Left forelimb (tissue), 1 donor: ENCODE measurements at regions not wholly inside any gene's neighbourhood (a gene's known extent, or its start where the extent isn't known, plus 50 kb on each side); places are given as distances from the start of the nearest gene placed in this dataset.
"Not testable (repeated sequence)": the region's sequence is repeated elsewhere in the genome, so short reads cannot be mapped to it uniquely, and the experiment has no call there.

Source experiments
- DNase-seq: peaks from one replicate; pipeline ENCODE4 v3.0.0-alpha.2; 2018; ENCODE audit warnings: low spot score

DNA sequence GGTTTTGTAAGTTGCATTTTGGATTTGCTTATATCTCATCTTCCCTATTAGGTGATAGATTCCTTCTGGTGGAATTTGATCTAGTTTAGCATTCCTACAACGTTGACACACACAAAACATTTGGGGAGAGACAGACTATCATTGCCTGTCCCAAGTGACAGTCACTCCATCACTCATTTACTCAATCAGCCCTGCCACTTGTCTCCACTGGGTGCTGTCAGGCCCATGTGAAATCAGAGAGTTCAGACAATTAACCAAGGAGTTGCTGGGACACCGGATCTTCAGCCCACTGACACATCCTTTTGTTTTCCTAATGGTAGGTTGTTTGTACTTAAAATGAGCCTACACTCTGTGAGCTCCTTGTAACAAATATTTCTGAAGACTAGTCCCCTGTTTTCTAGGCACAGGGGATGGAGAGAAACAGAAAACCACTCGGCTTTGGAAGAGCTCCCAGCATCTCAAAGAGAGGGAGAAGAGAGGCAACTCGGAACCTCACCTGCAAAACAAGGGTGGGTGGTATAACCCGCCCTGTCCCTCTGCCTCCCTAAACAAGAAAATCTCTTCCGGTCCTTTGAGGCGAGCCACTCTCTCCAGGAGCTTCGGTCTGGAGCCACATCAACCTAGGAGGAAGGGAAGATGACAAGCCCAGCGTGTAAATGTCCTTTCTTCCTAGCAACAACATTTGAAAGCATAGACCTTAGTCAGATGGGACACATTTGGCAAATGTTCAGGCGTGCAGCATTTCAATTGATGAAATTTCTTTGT, 440.9 kb upstream of the KLF12 start:
- DNase-seq, result no peak

DNA sequence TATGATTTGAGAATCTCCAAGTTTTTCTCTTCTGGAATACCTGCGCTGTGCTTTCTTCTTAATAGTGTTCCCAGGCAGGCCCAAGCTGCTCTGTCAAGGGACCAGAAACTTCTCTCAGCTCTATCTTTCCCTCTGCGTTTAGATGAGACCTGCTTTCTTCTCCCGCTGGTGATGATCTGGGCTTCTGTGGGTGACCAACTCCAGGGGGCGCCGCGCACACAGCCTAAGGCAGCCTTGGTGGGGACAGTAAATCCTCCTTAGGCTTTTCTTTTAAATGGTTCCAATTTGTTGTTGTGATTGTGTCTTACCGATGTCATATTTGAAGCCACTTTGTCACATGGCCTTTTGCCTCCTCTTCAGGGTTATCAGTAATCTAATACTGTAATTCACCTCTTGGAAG, 439.4 kb upstream of the KLF12 start:
- DNase-seq, result no peak

DNA sequence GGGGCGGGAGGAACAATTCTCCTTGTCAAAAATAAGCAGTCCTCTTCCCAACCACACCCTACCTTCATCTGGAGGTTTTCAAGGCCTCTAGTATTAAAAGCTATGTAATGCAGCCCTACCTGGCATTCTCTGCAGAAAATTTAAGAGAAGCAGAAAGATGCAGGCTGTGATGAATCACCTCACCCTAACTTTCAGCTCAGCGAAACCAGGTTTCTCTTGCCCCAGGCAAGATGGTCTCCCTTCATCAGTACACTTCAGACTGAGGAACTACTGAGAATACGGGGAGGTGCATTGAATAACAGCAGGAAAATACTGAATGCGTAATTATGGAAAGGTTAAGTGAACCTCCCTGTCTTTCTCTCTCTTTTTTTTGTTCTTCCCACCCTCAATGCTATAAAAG, 437.6 kb upstream of the KLF12 start:
- DNase-seq, result no peak

DNA sequence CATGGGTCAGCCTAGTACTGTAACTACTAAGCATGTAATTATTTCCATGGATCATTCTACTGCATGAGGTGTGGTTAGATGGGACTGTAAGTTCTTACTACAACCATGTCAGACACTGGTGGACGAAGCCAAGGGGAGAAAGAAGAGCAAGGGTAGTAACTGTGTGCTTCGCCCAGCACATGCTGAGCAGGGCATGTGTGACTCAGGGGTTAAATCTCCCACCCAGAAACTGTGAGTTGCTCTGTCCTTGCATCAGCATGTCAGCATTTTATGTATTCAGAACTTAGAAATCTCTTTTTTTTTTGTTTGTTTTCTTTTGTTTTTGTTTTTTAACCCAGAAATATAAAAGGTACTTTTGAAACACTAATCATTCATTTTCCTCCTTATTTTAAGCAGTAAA, 436.6 kb upstream of the KLF12 start:
- no peak for DNase-seq

DNA sequence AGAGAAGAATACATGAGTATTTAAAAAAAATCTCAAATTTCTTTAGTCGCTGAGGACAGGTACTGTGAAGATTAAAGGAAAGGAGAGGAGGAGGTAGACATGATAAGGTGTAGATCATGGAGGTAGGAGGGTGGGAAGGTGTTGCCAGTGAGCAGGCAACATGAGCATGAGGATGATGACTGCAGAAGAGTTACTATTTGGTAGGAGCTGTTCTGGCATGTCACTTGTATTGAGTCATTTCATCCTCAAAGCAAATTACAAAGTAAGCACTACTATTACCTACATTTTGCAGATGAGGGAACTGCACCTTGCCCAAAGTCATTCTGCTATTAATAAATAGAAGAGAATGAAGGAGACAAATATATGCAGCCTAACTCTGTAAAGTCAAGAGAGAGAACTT, 435.8 kb upstream of the KLF12 start:
- DNase-seq, result no peak

DNA sequence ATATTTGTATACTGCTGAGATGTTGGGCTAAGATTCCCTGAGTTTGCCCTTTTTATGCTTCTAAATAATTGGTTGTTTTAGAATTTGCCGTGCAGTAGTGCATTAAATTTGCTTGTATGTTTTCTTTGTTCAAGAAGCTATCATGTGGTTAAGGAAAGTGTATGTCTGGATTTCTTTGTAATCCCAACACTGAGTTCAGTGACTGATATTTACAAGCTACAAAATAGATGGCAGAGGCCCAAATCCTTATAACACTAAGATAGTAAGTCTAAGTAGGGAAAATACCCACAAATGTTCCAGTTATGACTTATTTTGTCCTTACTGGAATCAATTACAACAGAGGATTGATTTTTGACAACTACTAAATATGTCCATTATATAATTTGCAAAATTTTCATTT, 435.0 kb upstream of the KLF12 start:
- no peak for DNase-seq

DNA sequence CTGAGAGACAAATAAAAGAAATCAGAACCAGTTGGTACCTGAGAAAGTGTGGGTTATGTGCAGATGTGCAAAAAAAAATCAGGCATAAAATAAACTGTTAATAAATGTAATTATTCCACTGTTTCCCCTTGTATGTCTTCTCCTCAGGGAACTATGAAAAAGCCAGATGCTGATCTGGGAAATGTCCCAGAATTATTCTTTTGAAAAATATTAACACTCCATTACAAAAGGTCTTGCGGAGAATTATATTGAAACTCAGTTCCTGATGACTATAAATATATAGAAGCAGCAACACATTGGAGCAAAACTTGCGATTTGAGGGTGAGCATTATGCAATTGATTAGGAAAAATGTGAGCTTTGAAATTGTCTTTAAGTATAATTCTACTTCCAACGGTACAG, 433.3 kb upstream of the KLF12 start:
- DNase-seq, result no peak

DNA sequence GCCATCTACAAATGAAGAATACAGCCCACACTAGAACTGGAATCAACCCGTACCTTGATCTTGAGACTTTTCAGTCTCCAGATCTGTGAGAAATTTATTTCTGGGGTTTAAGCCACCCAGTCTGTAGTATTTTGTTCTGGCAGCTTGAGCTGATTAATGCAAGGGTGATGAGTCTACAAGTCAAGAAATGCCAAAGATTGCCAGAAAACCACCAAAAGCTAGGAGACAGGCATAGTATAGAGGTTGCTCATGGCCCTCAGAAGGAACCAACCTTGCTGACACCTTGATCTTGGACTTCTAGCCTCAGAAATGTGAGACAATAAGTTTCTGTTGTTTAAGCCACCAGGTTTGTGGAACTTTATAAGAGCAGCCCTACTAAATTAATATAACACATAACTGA, 428.2 kb upstream of the KLF12 start:
- DNase-seq, result no peak

DNA sequence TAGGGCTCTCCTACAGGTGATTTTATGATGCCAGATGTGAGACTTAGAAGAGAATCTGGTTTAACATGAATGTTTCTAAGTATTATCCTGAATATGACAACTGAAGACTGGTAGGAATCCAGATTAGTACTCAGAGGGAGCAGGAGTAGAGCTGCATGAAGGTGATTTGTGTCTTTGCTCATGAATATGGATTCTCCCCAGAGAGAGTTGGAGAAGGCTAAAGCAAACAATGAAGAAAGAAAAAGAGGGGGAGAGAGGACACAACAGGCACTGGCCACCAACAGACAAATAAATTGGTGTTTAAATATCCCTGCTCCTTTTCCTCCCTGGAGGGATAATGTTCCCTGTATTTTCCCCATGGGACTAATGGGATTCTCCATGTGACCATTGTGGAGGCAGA, 427.0 kb upstream of the KLF12 start:
- no peak for DNase-seq

DNA sequence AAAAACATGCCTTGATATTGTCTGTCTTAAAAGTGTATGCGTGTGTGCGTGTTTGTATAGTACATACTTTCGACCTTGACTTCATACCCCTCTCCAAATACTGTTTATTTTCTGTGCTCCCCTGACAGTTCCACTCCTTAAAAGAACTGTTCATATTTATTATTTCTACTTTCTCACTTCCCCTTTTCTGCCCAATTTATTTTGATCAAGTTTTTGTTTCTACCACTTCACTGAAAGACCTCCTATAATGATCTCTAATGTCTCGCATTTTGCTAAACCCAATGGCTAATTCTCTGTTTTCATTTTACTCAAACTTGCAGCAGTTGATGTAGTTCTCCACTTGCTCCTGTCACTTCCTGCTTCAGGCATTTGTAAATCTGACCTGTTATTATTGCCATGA, 426.1 kb upstream of the KLF12 start:
- no peak for DNase-seq

DNA sequence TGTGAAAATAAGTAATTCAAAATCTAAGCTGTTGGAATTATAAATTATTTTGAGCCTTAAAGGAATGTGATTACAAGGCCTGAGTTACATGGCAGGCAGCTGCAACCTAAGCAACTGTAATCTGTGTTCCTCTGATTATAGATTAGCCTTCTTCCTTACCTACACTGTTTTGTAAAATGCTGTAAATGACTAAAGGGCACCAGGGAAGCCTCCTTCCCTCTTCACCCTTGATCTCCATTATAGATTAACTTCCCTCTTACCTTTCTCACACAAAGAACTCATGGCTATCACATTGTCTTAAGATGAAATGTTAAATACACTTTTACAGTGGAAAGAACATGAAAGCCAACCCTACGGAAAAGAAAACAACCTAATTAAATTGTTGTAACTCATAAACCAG, 423.7 kb upstream of the KLF12 start:
- DNase-seq, result no peak

DNA sequence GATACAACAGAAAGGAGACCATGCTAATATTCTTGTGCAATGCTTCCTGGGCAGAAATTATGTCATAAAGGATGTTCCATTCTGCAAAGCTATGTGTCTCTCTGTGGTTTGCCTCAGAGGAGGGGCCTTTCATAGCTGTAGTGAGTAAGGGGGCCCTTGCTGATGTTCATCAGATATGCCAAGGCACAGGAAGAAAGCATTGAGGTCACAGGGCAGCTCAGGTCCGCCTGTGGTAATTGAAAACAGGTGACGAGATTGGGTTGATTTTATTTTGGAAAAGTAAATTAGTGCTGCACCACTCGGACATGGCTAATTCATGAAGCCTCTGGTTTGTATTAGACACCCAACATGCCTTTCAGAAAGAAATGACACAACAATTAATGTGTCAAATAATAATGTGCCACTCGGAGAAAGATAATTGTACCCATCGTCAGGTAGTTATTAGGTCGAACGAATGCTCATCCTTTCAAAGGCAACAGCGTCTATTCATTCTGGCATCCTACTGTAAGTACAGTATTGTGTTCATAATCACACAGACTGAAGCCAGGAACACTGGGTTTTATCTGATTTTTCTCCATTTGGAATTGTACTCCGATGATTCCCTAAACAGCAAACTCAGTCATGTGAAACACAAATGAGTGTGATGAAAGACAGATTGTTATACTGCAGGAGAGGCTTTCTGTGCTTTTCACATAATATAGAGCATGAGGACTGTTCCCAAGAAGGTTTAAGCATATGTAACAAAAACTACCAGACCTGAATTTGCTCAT, 421.6 kb upstream of the KLF12 start:
- no peak for DNase-seq

DNA sequence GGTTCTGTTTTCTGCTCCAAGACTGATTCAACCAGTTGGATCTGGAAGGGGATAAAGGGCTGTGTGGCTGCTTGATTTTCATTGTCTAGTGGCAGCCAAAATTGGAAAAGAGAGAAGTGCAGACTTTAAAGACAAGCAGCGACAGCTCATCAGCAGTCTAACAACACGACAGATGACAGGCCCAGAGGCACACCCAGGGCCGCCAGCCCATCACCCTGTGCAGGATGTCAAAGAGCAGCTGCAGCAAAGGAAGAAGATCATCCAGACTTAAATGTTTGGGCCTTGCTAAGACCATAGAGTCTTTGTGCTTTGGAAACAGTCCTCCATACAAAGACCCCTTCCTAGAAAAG, 421.0 kb upstream of the KLF12 start:
- no peak for DNase-seq

DNA sequence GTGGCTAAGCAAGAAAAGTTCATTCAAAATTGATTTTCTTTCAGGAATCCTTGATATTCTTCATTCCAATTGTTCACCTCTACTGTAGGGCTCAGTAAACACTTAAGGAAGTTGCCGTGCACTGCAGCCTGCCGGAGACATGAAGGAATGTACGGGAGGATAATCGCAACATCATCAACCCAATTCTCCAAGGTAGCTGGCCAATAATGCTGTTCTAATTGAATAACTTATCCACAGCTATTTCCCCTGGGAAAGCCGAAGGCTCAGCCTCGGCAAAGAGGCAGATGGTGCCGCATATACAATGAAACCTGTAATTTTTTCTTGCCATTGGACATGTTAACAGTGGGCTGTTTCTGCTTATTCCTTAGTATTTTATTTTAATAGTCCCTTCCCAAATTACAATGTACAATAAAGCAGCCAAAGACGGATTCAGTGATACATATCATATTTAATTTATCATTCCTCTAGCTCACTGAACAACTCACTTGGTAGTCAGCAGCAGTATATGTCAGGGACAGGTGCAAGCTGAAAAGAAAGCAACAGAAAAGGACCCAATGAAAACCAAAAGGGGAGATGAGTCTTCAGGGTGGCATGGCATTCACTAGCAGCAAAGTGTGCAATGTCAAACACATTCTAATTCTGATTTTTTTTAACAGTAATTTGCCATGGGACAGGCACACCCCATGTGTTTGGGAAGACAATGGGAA, 420.5 kb upstream of the KLF12 start:
- no peak for DNase-seq

DNA sequence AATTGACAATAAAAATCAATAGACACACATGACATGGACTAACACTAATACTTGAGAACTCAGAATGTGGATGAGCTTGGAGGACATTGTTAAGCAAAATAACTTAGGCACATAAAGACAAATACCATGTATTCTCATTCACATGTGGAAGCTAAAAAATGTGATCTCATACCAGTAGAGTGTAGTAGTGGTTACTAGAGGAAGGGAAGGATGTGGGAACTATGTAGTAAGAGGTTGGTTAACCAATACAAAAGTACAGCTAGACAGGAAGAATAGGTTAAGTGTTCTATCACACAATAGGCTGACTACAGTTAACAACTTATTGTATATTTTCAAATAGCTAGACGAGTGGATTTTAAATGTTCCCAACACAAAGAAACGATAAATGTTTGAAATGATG, 415.8 kb upstream of the KLF12 start:
- DNase-seq, result no peak

DNA sequence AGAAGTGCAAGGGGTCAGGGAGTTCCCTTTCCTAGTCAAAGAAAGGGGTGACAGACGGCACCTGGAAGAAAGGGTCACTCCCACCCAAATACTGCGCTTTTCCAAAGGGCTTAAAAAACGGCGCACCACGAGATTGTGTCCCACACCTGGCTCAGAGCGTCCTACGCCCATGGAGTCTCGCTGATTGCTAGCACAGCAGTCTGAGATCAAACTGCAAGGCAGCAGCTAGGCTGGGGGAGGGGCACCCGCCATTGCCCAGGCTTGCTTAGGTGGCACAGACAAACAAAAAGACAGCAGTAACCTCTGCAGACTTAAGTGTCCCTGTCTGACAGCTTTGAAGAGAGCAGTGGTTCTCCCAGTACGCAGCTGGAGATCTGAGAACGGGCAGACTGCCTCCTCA, 402.4 kb upstream of the KLF12 start:
- not testable (repeated sequence) for DNase-seq

DNA sequence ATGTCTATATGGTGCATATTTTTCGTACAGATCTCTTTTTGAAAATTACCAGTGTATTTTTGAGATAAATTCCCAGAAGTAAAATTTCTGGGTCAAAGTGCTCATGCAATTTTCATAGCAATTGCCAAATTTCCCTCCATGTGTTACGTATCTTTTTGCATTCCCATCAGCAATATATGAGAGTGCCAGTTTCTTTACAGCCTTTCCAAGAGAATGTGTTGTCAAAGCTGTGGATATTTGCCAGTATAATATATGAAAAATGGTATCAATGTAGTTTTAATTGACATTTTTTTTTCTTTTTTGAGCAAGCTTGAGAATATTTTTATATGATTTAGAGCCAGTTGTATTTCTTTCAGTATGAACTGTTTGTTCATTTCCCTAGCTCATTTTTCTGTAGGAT, 399.0 kb upstream of the KLF12 start:
- DNase-seq, result no peak

DNA sequence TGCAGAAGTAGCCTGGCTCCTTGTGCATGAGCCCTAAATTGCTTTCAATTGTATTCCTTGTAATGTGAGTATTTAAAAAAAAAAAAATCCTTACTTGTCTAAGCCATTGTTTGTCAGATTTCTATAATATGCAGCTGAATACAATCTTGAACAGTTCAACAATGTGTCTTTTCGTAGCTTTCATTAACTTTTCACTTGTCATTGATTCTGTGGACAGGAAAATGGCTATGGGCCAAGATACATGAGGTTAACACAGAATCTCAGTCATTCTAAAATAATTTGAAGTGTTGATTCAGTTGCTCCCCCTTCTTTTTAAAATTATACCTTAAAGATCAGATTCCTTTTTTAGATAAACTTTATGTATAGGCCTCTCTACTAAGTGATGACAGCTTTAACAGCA, 395.8 kb upstream of the KLF12 start:
- no peak for DNase-seq

DNA sequence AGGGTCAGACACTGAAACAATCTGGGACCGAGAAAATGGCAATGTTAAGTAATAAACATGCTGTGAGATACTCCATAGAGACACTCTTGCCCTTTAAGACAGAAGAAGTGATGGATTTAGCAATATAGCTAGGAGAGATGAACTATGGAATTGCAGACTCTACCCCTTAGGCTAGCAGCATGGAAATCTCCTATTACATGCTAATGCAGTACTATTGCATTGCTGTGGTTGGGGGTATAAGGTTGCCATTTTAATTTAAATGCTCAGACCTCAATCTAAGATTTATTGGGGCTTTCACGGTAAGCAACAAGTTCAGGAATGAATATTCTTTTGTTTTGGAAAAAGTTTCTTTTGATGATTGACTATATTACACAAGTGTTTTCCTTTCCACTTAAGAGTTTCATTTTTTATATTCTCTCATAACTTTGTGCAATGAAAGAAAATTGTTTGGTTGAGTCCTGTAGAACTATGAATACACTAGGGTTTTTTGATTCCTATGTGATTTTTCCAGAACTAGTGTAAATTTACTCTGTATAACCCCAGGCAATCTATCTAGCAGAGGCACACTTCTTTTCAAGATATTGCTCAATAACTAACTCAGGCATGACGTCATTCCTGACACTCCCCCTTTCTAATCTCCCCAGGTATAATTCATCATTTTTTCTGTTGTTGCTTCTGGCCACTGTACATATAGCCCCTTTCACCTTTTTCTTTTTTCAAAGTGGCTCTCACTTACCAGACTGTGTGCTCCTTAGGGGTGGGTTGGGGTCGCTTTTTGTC, 394.7 kb upstream of the KLF12 start:
- DNase-seq, result no peak

DNA sequence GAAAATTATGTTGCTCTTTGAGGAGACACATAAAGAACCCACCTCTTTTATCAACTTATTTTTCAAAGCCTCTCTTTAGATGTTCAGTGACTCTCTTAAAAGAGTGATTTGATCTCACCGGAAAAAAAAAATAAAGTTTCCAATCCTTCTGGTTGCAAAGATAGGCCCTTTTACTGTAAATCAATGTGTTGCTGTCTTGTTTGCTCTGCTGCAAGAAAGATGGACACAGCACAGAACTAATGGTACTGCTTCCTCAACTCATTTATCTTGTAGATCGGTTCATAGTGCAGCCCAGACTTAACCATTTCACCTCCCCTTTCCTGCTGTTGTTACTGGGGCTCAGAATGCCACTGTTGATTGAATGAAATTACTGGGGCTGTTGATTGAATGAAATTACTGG, 388.9 kb upstream of the KLF12 start:
- no peak for DNase-seq

DNA sequence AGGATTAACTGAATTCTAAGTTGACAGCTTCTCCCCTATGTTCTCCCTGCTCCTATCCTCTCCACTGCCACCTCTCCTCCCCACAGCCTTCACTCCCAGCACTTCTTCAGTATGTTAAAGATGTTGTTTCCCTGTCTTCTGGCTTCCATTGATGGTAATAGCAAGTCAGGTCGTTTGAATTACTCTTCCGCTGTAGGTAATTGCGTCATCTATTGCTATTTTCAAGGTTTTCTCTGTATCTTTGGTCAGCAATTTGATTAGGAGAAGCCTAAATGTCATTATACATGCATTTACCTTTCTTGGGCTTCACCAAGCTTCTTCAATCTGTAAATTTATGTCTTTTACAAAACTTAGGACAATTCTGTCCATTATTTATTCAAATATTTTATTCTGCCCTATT, 377.3 kb upstream of the KLF12 start:
- no peak for DNase-seq

DNA sequence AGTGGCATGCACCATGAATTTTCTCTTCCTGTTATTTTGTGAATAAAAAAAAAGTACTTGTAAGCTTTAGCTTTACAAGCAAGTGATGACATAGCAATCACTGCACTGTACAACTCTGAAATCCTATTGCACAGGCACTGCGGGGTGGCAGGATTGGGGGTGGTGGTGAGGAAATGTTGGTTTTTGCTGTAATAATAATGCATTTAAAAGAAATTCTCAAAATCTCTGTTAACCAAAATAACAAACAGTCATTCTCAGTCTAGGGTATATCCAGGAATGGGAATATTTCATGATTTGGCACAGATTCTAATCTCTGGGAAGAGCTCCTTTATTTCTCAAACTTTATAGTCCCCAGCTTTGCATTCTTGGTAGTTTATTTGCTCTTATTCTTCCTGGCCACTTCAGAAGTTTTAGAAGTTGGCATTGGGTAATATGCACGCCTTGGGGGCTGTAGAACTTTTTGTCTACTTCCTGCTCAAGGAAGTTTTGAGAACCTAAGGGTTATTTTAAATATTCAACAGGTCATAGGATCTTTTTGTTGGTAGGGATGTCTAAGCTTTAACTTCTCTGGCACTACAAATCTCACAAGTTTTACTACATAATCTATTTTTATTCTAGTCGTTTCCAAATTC, 353.0 kb upstream of the KLF12 start:
- DNase-seq, result no peak
